NCI-H1417 treated with DMSO at 0.1 percent for 48 hours (cell line): ENCODE measurements at regions not wholly inside any gene's neighbourhood (a gene's known extent, or its start where the extent isn't known, plus 50 kb on each side); places are given as distances from the start of the nearest gene placed in this dataset.

ENCODE experiments used
- DNase-seq: peaks from one replicate; lab custom pipeline; 2025; lab: John Stamatoyannopoulos, UW

DNA sequence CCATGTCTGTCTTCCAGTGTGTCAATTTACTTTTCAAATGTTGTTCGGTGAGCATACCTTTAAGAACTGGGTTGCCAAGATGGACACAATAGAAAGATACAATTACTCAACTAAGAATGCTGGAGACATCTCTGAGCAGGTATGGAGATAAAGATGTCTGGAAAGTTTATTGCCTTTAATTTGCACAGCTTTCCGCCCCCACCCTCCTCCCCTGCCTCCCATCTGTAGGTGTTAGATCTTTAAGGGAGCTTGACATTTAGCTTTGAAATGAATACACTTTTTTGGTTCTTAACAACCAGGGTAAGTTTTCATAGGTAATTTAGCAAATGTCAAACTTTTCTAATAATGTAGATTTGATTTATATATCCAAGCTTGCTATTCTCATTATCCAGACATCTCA, 104.4 kb downstream of the BTBD3 start:
- no peak for DNase-seq

DNA sequence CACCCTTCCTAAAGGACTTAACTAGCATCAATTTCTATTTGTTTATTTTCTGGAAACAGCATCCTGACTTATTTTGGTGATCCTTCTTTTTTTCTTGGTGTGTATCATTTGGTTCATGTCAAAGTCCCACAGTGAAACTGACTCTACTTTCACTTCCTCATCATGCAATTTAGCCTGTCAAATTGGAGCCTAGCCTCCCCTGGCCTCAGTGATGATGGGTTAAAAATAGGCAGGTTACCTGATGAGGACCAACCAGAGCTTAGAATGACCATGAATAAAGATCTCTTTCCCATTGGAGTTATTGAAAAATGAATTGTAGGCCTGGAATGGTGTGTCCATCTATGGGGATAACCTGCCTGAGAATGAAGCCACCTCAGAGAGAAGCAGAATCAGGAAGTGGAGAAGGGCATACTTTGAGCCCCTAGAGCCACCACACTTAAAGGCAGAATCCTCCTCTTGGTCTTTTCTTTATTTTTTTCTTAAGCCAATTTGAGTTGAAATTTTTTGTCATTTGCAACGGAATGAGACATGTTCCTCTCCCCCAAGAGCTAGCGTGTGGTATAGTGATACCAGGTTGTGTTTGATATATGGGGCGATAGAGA, 105.6 kb downstream of the BTBD3 start:
- no peak for DNase-seq

GRCh38 chr20:12028771-12029170, 111.1 kb downstream of the BTBD3 start:
- DNase-seq: no peak

DNA sequence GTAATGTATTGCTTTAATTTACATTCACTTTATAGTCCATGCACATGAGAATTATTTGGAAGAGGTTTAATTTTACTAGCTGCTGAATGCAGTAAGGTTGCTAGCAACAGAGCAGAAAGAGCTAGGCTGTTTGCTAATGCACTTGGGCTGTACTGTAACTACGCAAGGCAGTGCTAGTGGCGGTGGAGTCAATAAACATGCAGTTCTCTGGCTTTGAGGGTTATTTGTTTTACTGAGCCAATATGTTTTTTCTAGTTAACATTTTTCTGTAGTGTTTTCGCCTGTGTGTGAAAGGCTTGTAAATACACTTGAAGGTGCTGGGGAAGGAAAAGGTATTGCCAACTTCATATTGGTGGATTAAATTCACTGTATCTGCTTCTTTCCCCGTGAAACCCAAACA, 112.8 kb downstream of the BTBD3 start:
- DNase-seq: no peak

- no peak for DNase-seq
Observed at GRCh38 chr20:12036142-12036541, 118.4 kb downstream of the BTBD3 start.

GRCh38 chr20:12037521-12037920, 119.8 kb downstream of the BTBD3 start:
- DNase-seq: no peak

GRCh38 chr20:12040261-12040660, 122.6 kb downstream of the BTBD3 start:
- DNase-seq: no peak

DNA sequence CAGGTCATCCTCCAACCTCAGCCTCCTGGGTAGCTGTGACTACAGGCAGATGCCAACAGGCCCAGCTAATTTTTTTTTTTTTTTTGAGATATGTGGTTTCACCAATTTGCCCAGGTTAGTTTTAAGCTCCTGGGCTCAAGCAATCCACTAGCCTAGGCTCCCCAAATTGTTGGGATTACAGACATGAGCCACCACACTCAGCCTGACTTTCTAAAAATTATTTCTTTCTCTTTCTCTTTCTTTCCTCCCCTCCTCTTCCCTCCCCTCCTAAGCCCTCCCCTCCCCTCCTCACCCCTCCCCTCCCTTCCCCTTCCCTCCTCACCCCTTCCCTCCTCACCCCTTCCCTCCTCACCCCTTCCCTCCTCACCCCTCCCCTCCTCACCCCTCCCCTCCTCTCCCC, 127.3 kb downstream of the BTBD3 start:
- no peak for DNase-seq

GRCh38 chr20:12047838-12048432, 130.2 kb downstream of the BTBD3 start:
- no peak for DNase-seq

GRCh38 chr20:12049125-12049524, 131.4 kb downstream of the BTBD3 start:
- DNase-seq: no peak

- DNase-seq: no peak
Observed at GRCh38 chr20:12051206-12052163, 133.8 kb downstream of the BTBD3 start.

DNA sequence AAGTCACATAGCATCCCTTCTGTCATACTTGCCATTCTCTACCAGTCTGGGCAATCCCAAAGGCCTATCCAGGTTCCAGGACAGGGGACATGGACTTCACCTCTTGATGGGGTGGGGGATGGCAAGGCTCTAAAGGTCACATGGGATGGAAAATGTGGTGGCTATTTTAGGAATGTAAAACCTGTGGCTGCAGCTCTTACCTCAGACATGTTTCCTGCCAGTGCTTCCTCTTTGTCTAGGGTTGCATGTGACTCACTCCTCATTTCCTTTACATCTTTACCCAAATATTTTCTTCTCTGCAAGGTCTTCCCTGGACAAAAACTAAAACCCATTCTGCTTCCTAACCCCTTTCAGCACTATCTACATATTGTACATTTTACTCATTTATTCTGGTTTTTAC, 135.7 kb downstream of the BTBD3 start:
- no peak for DNase-seq

GRCh38 chr20:12054556-12054955, 136.9 kb downstream of the BTBD3 start:
- no peak for DNase-seq

DNA sequence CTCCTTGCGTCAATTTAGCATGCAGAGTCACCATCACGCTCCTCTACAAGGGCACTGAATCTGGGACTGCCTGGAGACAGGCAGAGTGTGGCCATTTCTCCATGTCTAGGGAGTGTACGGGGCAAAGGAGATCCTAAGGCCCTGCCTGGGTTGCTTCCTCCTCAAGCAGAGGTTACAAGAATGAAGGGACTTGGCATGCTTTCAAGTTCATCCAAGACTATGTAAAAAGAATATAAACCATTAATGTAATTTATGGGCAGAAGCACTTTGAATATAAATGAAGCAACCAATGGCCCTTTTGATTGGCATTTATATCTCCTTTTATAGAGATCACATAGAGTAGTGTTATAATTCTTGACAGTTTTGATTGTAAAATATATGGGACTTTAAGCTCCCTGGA, 137.5 kb downstream of the BTBD3 start:
- DNase-seq: no peak

DNA sequence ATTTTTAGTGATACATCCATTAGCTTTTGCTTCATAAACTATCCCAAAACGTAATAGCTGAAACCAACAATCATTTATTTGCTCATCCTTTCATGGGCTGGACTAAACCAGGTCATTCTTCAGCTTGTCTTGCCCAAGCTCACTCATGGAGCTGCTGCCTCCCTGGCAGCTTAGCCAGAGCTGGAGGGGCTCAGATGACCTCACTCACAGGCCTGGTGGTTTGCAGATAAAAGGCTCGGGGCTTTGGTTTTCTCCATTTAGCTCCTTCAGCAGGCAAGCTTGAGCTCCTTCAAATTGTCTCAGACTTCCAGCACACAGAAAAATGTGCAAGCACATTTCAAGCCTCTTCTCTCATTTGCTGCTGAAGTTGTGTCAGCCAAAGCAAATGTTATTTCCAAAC, 139.1 kb downstream of the BTBD3 start:
- no peak for DNase-seq

GRCh38 chr20:12057778-12058177, 140.1 kb downstream of the BTBD3 start:
- DNase-seq: no peak

DNA sequence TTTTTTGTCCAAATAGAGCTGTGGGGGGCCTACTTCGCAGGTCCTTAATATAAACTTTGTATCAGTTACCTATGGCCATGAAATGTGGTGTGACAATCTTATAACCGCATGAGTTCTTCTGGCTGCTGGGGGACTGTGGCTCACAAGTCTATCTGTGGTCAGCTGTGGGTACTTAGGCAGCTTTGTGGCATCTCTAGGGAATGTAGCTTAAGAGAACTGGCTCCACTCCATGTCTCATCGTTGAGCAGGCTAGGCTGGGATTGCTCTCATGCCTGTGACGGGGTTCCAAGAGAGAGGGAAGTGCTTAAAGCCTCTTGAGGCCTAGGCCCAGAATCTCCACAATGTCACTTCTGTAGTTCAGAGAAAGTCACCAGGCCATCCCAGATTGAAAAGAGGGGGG, 140.5 kb downstream of the BTBD3 start:
- DNase-seq: no peak

- DNase-seq: no peak
Observed at GRCh38 chr20:12061466-12061865, 143.8 kb downstream of the BTBD3 start.

- no peak for DNase-seq
Observed at GRCh38 chr20:12063106-12063684, 145.5 kb downstream of the BTBD3 start.

DNA sequence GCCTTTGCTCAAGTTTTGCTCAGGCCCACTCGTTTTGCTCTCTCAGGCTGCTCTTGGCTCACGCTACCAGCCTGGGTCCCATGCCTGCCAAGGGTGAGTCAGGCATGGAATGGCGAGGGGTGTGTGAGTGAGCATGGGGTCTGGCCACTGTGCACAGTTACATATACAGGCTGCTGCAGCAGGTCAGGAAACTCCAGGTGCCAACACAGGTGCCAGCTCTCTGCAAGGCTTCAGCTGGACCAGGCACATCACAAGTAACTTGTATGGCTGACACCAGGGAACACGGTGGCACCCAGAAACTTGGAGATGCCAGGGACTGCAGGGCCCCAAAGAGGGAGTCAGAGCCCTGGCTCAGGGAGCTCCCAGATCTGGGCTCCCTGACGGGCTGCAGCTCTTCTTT, 146.8 kb downstream of the BTBD3 start:
- no peak for DNase-seq

GRCh38 chr20:12067686-12068085, 150.0 kb downstream of the BTBD3 start:
- no peak for DNase-seq

GRCh38 chr20:12068121-12068520, 150.4 kb downstream of the BTBD3 start:
- DNase-seq: no peak

GRCh38 chr20:12069181-12069580, 151.5 kb downstream of the BTBD3 start:
- no peak for DNase-seq
